ENCODE measurements at regions not wholly inside any gene's neighbourhood (a gene's known extent, or its start where the extent isn't known, plus 50 kb on each side); places are given as distances from the start of the nearest gene placed in this dataset.

GRCh38 chr3:84209474-84209873 lies 749.3 kb upstream of the CADM2 start (continued):
- TF ChIP-seq, protein P1, sequence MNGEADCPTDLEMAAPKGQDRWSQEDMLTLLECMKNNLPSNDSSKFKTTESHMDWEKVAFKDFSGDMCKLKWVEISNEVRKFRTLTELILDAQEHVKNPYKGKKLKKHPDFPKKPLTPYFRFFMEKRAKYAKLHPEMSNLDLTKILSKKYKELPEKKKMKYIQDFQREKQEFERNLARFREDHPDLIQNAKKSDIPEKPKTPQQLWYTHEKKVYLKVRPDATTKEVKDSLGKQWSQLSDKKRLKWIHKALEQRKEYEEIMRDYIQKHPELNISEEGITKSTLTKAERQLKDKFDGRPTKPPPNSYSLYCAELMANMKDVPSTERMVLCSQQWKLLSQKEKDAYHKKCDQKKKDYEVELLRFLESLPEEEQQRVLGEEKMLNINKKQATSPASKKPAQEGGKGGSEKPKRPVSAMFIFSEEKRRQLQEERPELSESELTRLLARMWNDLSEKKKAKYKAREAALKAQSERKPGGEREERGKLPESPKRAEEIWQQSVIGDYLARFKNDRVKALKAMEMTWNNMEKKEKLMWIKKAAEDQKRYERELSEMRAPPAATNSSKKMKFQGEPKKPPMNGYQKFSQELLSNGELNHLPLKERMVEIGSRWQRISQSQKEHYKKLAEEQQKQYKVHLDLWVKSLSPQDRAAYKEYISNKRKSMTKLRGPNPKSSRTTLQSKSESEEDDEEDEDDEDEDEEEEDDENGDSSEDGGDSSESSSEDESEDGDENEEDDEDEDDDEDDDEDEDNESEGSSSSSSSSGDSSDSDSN (IDR thresholded peaks at IDR 0.05; ENCODE audit: borderline replicate concordance in 1 of 2, low read depth in 2 of 2, low read length in 2 of 2), result no peak
- TF ChIP-seq SAP30 (IDR thresholded peaks at IDR 0.05; ENCODE audit: borderline replicate concordance, insufficient read depth, low read depth, low read length, poor library complexity, severe bottlenecking) (no peak), NR1H2 (CRISPR knock-in tag; IDR thresholded peaks at IDR 0.05) (no peak)
- TF ChIP-seq, protein P2, sequence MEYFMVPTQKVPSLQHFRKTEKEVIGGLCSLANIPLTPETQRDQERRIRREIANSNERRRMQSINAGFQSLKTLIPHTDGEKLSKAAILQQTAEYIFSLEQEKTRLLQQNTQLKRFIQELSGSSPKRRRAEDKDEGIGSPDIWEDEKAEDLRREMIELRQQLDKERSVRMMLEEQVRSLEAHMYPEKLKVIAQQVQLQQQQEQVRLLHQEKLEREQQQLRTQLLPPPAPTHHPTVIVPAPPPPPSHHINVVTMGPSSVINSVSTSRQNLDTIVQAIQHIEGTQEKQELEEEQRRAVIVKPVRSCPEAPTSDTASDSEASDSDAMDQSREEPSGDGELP (CRISPR knock-in tag; IDR thresholded peaks at IDR 0.05; ENCODE audit: borderline replicate concordance), result no peak

DNA sequence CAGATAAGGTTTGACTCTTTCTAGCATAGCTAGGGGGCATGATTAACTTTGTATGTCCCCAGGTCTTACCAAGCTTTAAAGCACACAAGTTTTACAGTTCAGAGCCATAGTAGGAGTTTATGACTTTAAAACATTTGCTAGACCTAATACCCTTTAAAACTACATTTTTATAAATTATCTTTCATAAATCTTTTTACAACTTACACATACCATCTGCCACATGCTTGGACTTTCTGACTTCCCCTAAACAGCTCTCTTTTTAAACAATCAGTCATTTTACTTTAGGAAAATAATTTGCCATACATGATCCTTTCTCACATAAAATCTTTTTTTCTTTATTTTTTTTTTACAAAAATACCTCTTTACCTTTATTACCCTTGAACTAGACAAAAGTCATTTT lies 735.3 kb upstream of the CADM2 start:
- Histone ChIP-seq H3K4me2 (ENCODE audit: insufficient read depth, low read length) (no peak overlapping the region), H3K4me3 (no peak overlapping the region), H3K36me3 (ENCODE audit: control insufficient read depth, insufficient read depth, low read length) (no peaks in the 10 kb centered on the region), H3K9ac (ENCODE audit: insufficient read depth in 1 of 2, low read depth in 2 of 2, low read length in 2 of 2) (no peak overlapping the region), H3K27ac (ENCODE audit: extremely low read depth, low read depth, low read length) (no peak overlapping the region), H2AFZ (ENCODE audit: low read depth, low read length) (no peak overlapping the region), H3K27me3 (ENCODE audit: control insufficient read depth in 2 of 2, insufficient read depth in 2 of 2, low read length in 2 of 2) (no peaks in the 10 kb centered on the region), H3K4me1 (replicated peaks in 1 of 2; ENCODE audit: control insufficient read depth in 2 of 2, insufficient read depth in 2 of 2, low read length in 2 of 2) (no peaks in the 10 kb centered on the region; a peak in 1 of 5 replicates), H4K20me1 (replicated peaks; ENCODE audit: control insufficient read depth, insufficient read depth, low read length) (no peaks in the 10 kb centered on the region), H3K79me2 (ENCODE audit: control insufficient read depth, insufficient read depth, low read length) (no peaks in the 10 kb centered on the region), H3K9me3 (replicated peaks; ENCODE audit: control insufficient read depth, insufficient read depth, low read depth, low read length) (no peaks in the 10 kb centered on the region), H3K9me1 (ENCODE audit: control insufficient read depth, insufficient read depth, low read length) (no peaks in the 10 kb centered on the region)
- intact Hi-C loops (cut with micrococcal nuclease) (no loop called here), in situ Hi-C loops (cut with MboI) (no loop called here)
- peak; percentile 54; the same call in 1 of the 3 replicates for ATAC-seq
- no TSS peak for BruUV-seq (replicated peaks)
- ChIA-PET POLR2A (no interaction called here), CTCF (ENCODE audit: low intra/inter-chr PET ratio) (no interaction called here)
- TF ChIP-seq, protein P3, sequence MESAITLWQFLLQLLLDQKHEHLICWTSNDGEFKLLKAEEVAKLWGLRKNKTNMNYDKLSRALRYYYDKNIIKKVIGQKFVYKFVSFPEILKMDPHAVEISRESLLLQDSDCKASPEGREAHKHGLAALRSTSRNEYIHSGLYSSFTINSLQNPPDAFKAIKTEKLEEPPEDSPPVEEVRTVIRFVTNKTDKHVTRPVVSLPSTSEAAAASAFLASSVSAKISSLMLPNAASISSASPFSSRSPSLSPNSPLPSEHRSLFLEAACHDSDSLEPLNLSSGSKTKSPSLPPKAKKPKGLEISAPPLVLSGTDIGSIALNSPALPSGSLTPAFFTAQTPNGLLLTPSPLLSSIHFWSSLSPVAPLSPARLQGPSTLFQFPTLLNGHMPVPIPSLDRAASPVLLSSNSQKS (CRISPR knock-in tag; IDR thresholded peaks at IDR 0.05), result no peak
- no peak for TF ChIP-seq ZNF766 (CRISPR knock-in tag; conservative IDR thresholded peaks at IDR 0.05)
- no peak for TF ChIP-seq OTX1 (CRISPR knock-in tag; IDR thresholded peaks at IDR 0.05)
- no peak for TF ChIP-seq ZNF79 (CRISPR knock-in tag; IDR thresholded peaks at IDR 0.05; ENCODE audit: low read depth)
- DNase-seq (ENCODE audit: extremely low read depth in 1 of 4, low spot score in 3 of 4), result peak in 1 of 4 experiments; percentile 24
- no peak for FAIRE-seq

Measured in K562 (cell line).